ENCODE measurements at regions not wholly inside any gene's neighbourhood (a gene's known extent, or its start where the extent isn't known, plus 50 kb on each side); places are given as distances from the start of the nearest gene placed in this dataset.

GRCh38 chr10:131485732-131486131 lies 174.2 kb upstream of the TCERG1L start:
- Histone ChIP-seq H3K36me3 (ENCODE audit: control insufficient read depth, insufficient read depth, low read length) (no peaks in the 10 kb centered on the region), H3K9me3 (ENCODE audit: control insufficient read depth, low read depth, low read length) (no peaks in the 10 kb centered on the region), H3K27ac (ENCODE audit: low read length) (no peak overlapping the region), H3K4me3 (ENCODE audit: low read length) (no peak overlapping the region), H3K4me1 (ENCODE audit: control insufficient read depth, insufficient read depth, low read length) (no peaks in the 10 kb centered on the region), H3K27me3 (ENCODE audit: control insufficient read depth, insufficient read depth, low read length) (no peaks in the 10 kb centered on the region)
- 100% methylated on average over 1 of the region's 2 CpGs for WGBS (ENCODE audit: insufficient coverage, low lambda C conversion rate)
- no peak for DNase-seq

GRCh38 chr10:131487822-131488221 lies 176.3 kb upstream of the TCERG1L start:
- no peaks in the 10 kb centered on the region for H3K9me3 ChIP-seq (ENCODE audit: control insufficient read depth, low read depth, low read length)
- no peak overlapping the region for H3K27ac ChIP-seq (ENCODE audit: low read length)
- no peaks in the 10 kb centered on the region for H3K27me3 ChIP-seq (ENCODE audit: control insufficient read depth, insufficient read depth, low read length)
- no peak overlapping the region for H3K4me3 ChIP-seq (ENCODE audit: low read length)
- H3K4me1 ChIP-seq (ENCODE audit: control insufficient read depth, insufficient read depth, low read length): no peaks in the 10 kb centered on the region
- WGBS (ENCODE audit: insufficient coverage, low lambda C conversion rate): no CpG with 5 or more reads among the region's 5 CpGs
- no peaks in the 10 kb centered on the region for H3K36me3 ChIP-seq (ENCODE audit: control insufficient read depth, insufficient read depth, low read length)
- no peak for DNase-seq

- Histone ChIP-seq H3K9me3 (ENCODE audit: control insufficient read depth, low read depth, low read length) (no peaks in the 10 kb centered on the region), H3K27ac (ENCODE audit: low read length) (no peak overlapping the region), H3K36me3 (ENCODE audit: control insufficient read depth, insufficient read depth, low read length) (no peaks in the 10 kb centered on the region), H3K4me3 (ENCODE audit: low read length) (no peak overlapping the region), H3K4me1 (ENCODE audit: control insufficient read depth, insufficient read depth, low read length) (no peaks in the 10 kb centered on the region), H3K27me3 (ENCODE audit: control insufficient read depth, insufficient read depth, low read length) (no peaks in the 10 kb centered on the region)
- WGBS (ENCODE audit: insufficient coverage, low lambda C conversion rate): 100% methylated on average over 1 of the region's 9 CpGs
- DNase-seq: no peak
These were observed 179.6 kb upstream of the TCERG1L start for GRCh38 chr10:131490991-131491594.

GRCh38 chr10:131492211-131492857 lies 180.8 kb upstream of the TCERG1L start:
- WGBS (ENCODE audit: insufficient coverage, low lambda C conversion rate): no CpG with 5 or more reads among the region's 9 CpGs
- no peak for DNase-seq
- no peaks in the 10 kb centered on the region for H3K9me3 ChIP-seq (ENCODE audit: control insufficient read depth, low read depth, low read length)
- no peaks in the 10 kb centered on the region for H3K36me3 ChIP-seq (ENCODE audit: control insufficient read depth, insufficient read depth, low read length)
- no peaks in the 10 kb centered on the region for H3K27me3 ChIP-seq (ENCODE audit: control insufficient read depth, insufficient read depth, low read length)
- H3K27ac ChIP-seq (ENCODE audit: low read length): no peak overlapping the region
- H3K4me1 ChIP-seq (ENCODE audit: control insufficient read depth, insufficient read depth, low read length): no peaks in the 10 kb centered on the region
- H3K4me3 ChIP-seq (ENCODE audit: low read length): no peak overlapping the region

- Histone ChIP-seq H3K4me3 (ENCODE audit: low read length) (no peak overlapping the region), H3K4me1 (ENCODE audit: control insufficient read depth, insufficient read depth, low read length) (no peaks in the 10 kb centered on the region), H3K9me3 (ENCODE audit: control insufficient read depth, low read depth, low read length) (no peaks in the 10 kb centered on the region), H3K27ac (ENCODE audit: low read length) (no peak overlapping the region), H3K27me3 (ENCODE audit: control insufficient read depth, insufficient read depth, low read length) (no peaks in the 10 kb centered on the region), H3K36me3 (ENCODE audit: control insufficient read depth, insufficient read depth, low read length) (no peaks in the 10 kb centered on the region)
- WGBS (ENCODE audit: insufficient coverage, low lambda C conversion rate): 100% methylated on average over 2 of the region's 4 CpGs
- DNase-seq: no peak
These were observed 181.9 kb upstream of the TCERG1L start for GRCh38 chr10:131493432-131493831.

GRCh38 chr10:131494451-131494850 lies 182.9 kb upstream of the TCERG1L start:
- WGBS (ENCODE audit: insufficient coverage, low lambda C conversion rate): no CpG with 5 or more reads among the region's 5 CpGs
- H3K4me3 ChIP-seq (ENCODE audit: low read length): no peak overlapping the region
- DNase-seq: no peak
- no peaks in the 10 kb centered on the region for H3K4me1 ChIP-seq (ENCODE audit: control insufficient read depth, insufficient read depth, low read length)
- H3K9me3 ChIP-seq (ENCODE audit: control insufficient read depth, low read depth, low read length): no peaks in the 10 kb centered on the region
- H3K27ac ChIP-seq (ENCODE audit: low read length): no peak overlapping the region
- H3K36me3 ChIP-seq (ENCODE audit: control insufficient read depth, insufficient read depth, low read length): no peaks in the 10 kb centered on the region
- no peaks in the 10 kb centered on the region for H3K27me3 ChIP-seq (ENCODE audit: control insufficient read depth, insufficient read depth, low read length)

GRCh38 chr10:131495224-131495623 lies 183.7 kb upstream of the TCERG1L start:
- no peak for DNase-seq
- Histone ChIP-seq H3K27me3 (ENCODE audit: control insufficient read depth, insufficient read depth, low read length) (no peaks in the 10 kb centered on the region), H3K27ac (ENCODE audit: low read length) (no peak overlapping the region), H3K4me3 (ENCODE audit: low read length) (no peak overlapping the region), H3K4me1 (ENCODE audit: control insufficient read depth, insufficient read depth, low read length) (no peaks in the 10 kb centered on the region), H3K9me3 (ENCODE audit: control insufficient read depth, low read depth, low read length) (no peaks in the 10 kb centered on the region), H3K36me3 (ENCODE audit: control insufficient read depth, insufficient read depth, low read length) (no peaks in the 10 kb centered on the region)
- WGBS (ENCODE audit: insufficient coverage, low lambda C conversion rate): no CpG with 5 or more reads among the region's 4 CpGs

GRCh38 chr10:131495892-131496291 lies 184.4 kb upstream of the TCERG1L start:
- no peak for DNase-seq
- Histone ChIP-seq H3K4me1 (ENCODE audit: control insufficient read depth, insufficient read depth, low read length) (no peaks in the 10 kb centered on the region), H3K9me3 (ENCODE audit: control insufficient read depth, low read depth, low read length) (no peaks in the 10 kb centered on the region), H3K27me3 (ENCODE audit: control insufficient read depth, insufficient read depth, low read length) (no peaks in the 10 kb centered on the region), H3K4me3 (ENCODE audit: low read length) (no peak overlapping the region), H3K27ac (ENCODE audit: low read length) (no peak overlapping the region), H3K36me3 (ENCODE audit: control insufficient read depth, insufficient read depth, low read length) (no peaks in the 10 kb centered on the region)
- WGBS (ENCODE audit: insufficient coverage, low lambda C conversion rate): no CpG with 5 or more reads among the region's 14 CpGs

- H3K36me3 ChIP-seq (ENCODE audit: control insufficient read depth, insufficient read depth, low read length): no peaks in the 10 kb centered on the region
- WGBS (ENCODE audit: insufficient coverage, low lambda C conversion rate): no CpG with 5 or more reads among the region's 16 CpGs
- H3K9me3 ChIP-seq (ENCODE audit: control insufficient read depth, low read depth, low read length): no peaks in the 10 kb centered on the region
- no peak overlapping the region for H3K4me3 ChIP-seq (ENCODE audit: low read length)
- H3K27me3 ChIP-seq (ENCODE audit: control insufficient read depth, insufficient read depth, low read length): no peaks in the 10 kb centered on the region
- no peaks in the 10 kb centered on the region for H3K4me1 ChIP-seq (ENCODE audit: control insufficient read depth, insufficient read depth, low read length)
- no peak for DNase-seq
- H3K27ac ChIP-seq (ENCODE audit: low read length): no peak overlapping the region
These were observed 185.0 kb upstream of the TCERG1L start for GRCh38 chr10:131496351-131497052.

GRCh38 chr10:131499566-131499965 lies 188.0 kb upstream of the TCERG1L start:
- Histone ChIP-seq H3K27ac (ENCODE audit: low read length) (no peak overlapping the region), H3K9me3 (ENCODE audit: control insufficient read depth, low read depth, low read length) (no peaks in the 10 kb centered on the region), H3K36me3 (ENCODE audit: control insufficient read depth, insufficient read depth, low read length) (no peaks in the 10 kb centered on the region), H3K4me1 (ENCODE audit: control insufficient read depth, insufficient read depth, low read length) (no peaks in the 10 kb centered on the region), H3K4me3 (ENCODE audit: low read length) (no peak overlapping the region), H3K27me3 (ENCODE audit: control insufficient read depth, insufficient read depth, low read length) (no peaks in the 10 kb centered on the region)
- no peak for DNase-seq
- WGBS (ENCODE audit: insufficient coverage, low lambda C conversion rate): no CpG with 5 or more reads among the region's 3 CpGs

All from large intestine (tissue), 3 donors.